ENCODE measurements at regions not wholly inside any gene's neighbourhood (a gene's known extent, or its start where the extent isn't known, plus 50 kb on each side); places are given as distances from the start of the nearest gene placed in this dataset.

GRCh38 chr5:155459889-155460500 is 446.4 kb downstream of the KIF4B start:
- H3K4me3 ChIP-seq (ENCODE audit: low read length in 3 of 3): no peak overlapping the region

GRCh38 chr5:155460501-155460931 is 447.0 kb downstream of the KIF4B start:
- H3K27me3 ChIP-seq (ENCODE audit: control insufficient read depth in 3 of 3, insufficient read depth in 3 of 3, low read length in 3 of 3): no peaks in the 10 kb centered on the region
- H3K4me1 ChIP-seq (ENCODE audit: control insufficient read depth in 3 of 3, insufficient read depth in 3 of 3, low read length in 3 of 3): no peaks in the 10 kb centered on the region
- H3K9me3 ChIP-seq (ENCODE audit: control insufficient read depth in 3 of 3, low read length in 3 of 3): no peaks in the 10 kb centered on the region
- no peak overlapping the region for H3K27ac ChIP-seq (ENCODE audit: low read depth, low read length)
- no peak overlapping the region for H3K9ac ChIP-seq (ENCODE audit: low read depth in 1 of 3, low read length in 3 of 3)
- H3K4me3 ChIP-seq (ENCODE audit: low read length in 3 of 3): no peak overlapping the region
- H3K36me3 ChIP-seq (ENCODE audit: control insufficient read depth in 3 of 3, insufficient read depth in 3 of 3, low read length in 3 of 3): no peaks in the 10 kb centered on the region

More at GRCh38 chr5:155459889-155460500, 446.4 kb downstream of the KIF4B start:
- H3K27me3 ChIP-seq (ENCODE audit: control insufficient read depth in 3 of 3, insufficient read depth in 3 of 3, low read length in 3 of 3): no peaks in the 10 kb centered on the region
- no peaks in the 10 kb centered on the region for H3K36me3 ChIP-seq (ENCODE audit: control insufficient read depth in 3 of 3, insufficient read depth in 3 of 3, low read length in 3 of 3)
- H3K9ac ChIP-seq (ENCODE audit: low read depth in 1 of 3, low read length in 3 of 3): no peak overlapping the region
- no peak overlapping the region for H3K27ac ChIP-seq (ENCODE audit: low read depth, low read length)
- no peaks in the 10 kb centered on the region for H3K9me3 ChIP-seq (ENCODE audit: control insufficient read depth in 3 of 3, low read length in 3 of 3)
- no peaks in the 10 kb centered on the region for H3K4me1 ChIP-seq (ENCODE audit: control insufficient read depth in 3 of 3, insufficient read depth in 3 of 3, low read length in 3 of 3)

- no peak overlapping the region for H3K27ac ChIP-seq (ENCODE audit: low read depth, low read length)
- no peak overlapping the region for H3K9ac ChIP-seq (ENCODE audit: low read depth in 1 of 3, low read length in 3 of 3)
- H3K9me3 ChIP-seq (ENCODE audit: control insufficient read depth in 3 of 3, low read length in 3 of 3): no peaks in the 10 kb centered on the region
- H3K4me3 ChIP-seq (ENCODE audit: low read length in 3 of 3): no peak overlapping the region
- no peaks in the 10 kb centered on the region for H3K4me1 ChIP-seq (ENCODE audit: control insufficient read depth in 3 of 3, insufficient read depth in 3 of 3, low read length in 3 of 3)
- H3K36me3 ChIP-seq (ENCODE audit: control insufficient read depth in 3 of 3, insufficient read depth in 3 of 3, low read length in 3 of 3): no peaks in the 10 kb centered on the region
- H3K27me3 ChIP-seq (ENCODE audit: control insufficient read depth in 3 of 3, insufficient read depth in 3 of 3, low read length in 3 of 3): no peaks in the 10 kb centered on the region
These were observed 447.7 kb downstream of the KIF4B start for GRCh38 chr5:155461304-155461703.

GRCh38 chr5:155466851-155467250 is 453.3 kb downstream of the KIF4B start:
- Histone ChIP-seq H3K27ac (ENCODE audit: low read depth, low read length) (no peak overlapping the region), H3K9me3 (ENCODE audit: control insufficient read depth in 3 of 3, low read length in 3 of 3) (no peaks in the 10 kb centered on the region), H3K9ac (ENCODE audit: low read depth in 1 of 3, low read length in 3 of 3) (no peak overlapping the region), H3K4me3 (ENCODE audit: low read length in 3 of 3) (no peak overlapping the region), H3K36me3 (ENCODE audit: control insufficient read depth in 3 of 3, insufficient read depth in 3 of 3, low read length in 3 of 3) (no peaks in the 10 kb centered on the region), H3K4me1 (ENCODE audit: control insufficient read depth in 3 of 3, insufficient read depth in 3 of 3, low read length in 3 of 3) (no peaks in the 10 kb centered on the region), H3K27me3 (ENCODE audit: control insufficient read depth in 3 of 3, insufficient read depth in 3 of 3, low read length in 3 of 3) (no peaks in the 10 kb centered on the region)

GRCh38 chr5:155471027-155471426 is 457.5 kb downstream of the KIF4B start:
- Histone ChIP-seq H3K36me3 (ENCODE audit: control insufficient read depth in 3 of 3, insufficient read depth in 3 of 3, low read length in 3 of 3) (no peaks in the 10 kb centered on the region), H3K9me3 (ENCODE audit: control insufficient read depth in 3 of 3, low read length in 3 of 3) (peaks cover 0 to under 1% (median 0%) of the 10 kb centered on the region in 3 donors), H3K27ac (ENCODE audit: low read depth, low read length) (no peak overlapping the region), H3K4me1 (ENCODE audit: control insufficient read depth in 3 of 3, insufficient read depth in 3 of 3, low read length in 3 of 3) (no peaks in the 10 kb centered on the region), H3K9ac (ENCODE audit: low read depth in 1 of 3, low read length in 3 of 3) (no peak overlapping the region), H3K4me3 (ENCODE audit: low read length in 3 of 3) (no peak overlapping the region), H3K27me3 (ENCODE audit: control insufficient read depth in 3 of 3, insufficient read depth in 3 of 3, low read length in 3 of 3) (no peaks in the 10 kb centered on the region)

- no peaks in the 10 kb centered on the region for H3K36me3 ChIP-seq (ENCODE audit: control insufficient read depth in 3 of 3, insufficient read depth in 3 of 3, low read length in 3 of 3)
- no peaks in the 10 kb centered on the region for H3K4me1 ChIP-seq (ENCODE audit: control insufficient read depth in 3 of 3, insufficient read depth in 3 of 3, low read length in 3 of 3)
- H3K27me3 ChIP-seq (ENCODE audit: control insufficient read depth in 3 of 3, insufficient read depth in 3 of 3, low read length in 3 of 3): no peaks in the 10 kb centered on the region
- no peak overlapping the region for H3K4me3 ChIP-seq (ENCODE audit: low read length in 3 of 3)
- H3K27ac ChIP-seq (ENCODE audit: low read depth, low read length): no peak overlapping the region
- H3K9ac ChIP-seq (ENCODE audit: low read depth in 1 of 3, low read length in 3 of 3): no peak overlapping the region
- H3K9me3 ChIP-seq (ENCODE audit: control insufficient read depth in 3 of 3, low read length in 3 of 3): peaks cover 0 to 3% (median 0%) of the 10 kb centered on the region in 3 donors
These were observed 459.2 kb downstream of the KIF4B start for GRCh38 chr5:155472780-155473179.

GRCh38 chr5:155475318-155475717 is 461.8 kb downstream of the KIF4B start:
- H3K9ac ChIP-seq (ENCODE audit: low read depth in 1 of 3, low read length in 3 of 3): no peak overlapping the region
- no peak overlapping the region for H3K27ac ChIP-seq (ENCODE audit: low read depth, low read length)
- H3K9me3 ChIP-seq (ENCODE audit: control insufficient read depth in 3 of 3, low read length in 3 of 3): peaks cover 0 to 3% (median 0%) of the 10 kb centered on the region in 3 donors
- H3K4me3 ChIP-seq (ENCODE audit: low read length in 3 of 3): no peak overlapping the region
- no peaks in the 10 kb centered on the region for H3K27me3 ChIP-seq (ENCODE audit: control insufficient read depth in 3 of 3, insufficient read depth in 3 of 3, low read length in 3 of 3)
- H3K36me3 ChIP-seq (ENCODE audit: control insufficient read depth in 3 of 3, insufficient read depth in 3 of 3, low read length in 3 of 3): no peaks in the 10 kb centered on the region
- no peaks in the 10 kb centered on the region for H3K4me1 ChIP-seq (ENCODE audit: control insufficient read depth in 3 of 3, insufficient read depth in 3 of 3, low read length in 3 of 3)

- Histone ChIP-seq H3K27me3 (ENCODE audit: control insufficient read depth in 3 of 3, insufficient read depth in 3 of 3, low read length in 3 of 3) (no peaks in the 10 kb centered on the region), H3K27ac (ENCODE audit: low read depth, low read length) (no peak overlapping the region), H3K9me3 (ENCODE audit: control insufficient read depth in 3 of 3, low read length in 3 of 3) (peaks cover 0 to 3% (median 0%) of the 10 kb centered on the region in 3 donors), H3K4me3 (ENCODE audit: low read length in 3 of 3) (no peak overlapping the region), H3K36me3 (ENCODE audit: control insufficient read depth in 3 of 3, insufficient read depth in 3 of 3, low read length in 3 of 3) (no peaks in the 10 kb centered on the region), H3K9ac (ENCODE audit: low read depth in 1 of 3, low read length in 3 of 3) (no peak overlapping the region), H3K4me1 (ENCODE audit: control insufficient read depth in 3 of 3, insufficient read depth in 3 of 3, low read length in 3 of 3) (no peaks in the 10 kb centered on the region)
These were observed 467.2 kb downstream of the KIF4B start for GRCh38 chr5:155480731-155481131.

GRCh38 chr5:155481182-155481581 is 467.6 kb downstream of the KIF4B start:
- Histone ChIP-seq H3K4me3 (ENCODE audit: low read length in 3 of 3) (no peak overlapping the region), H3K4me1 (ENCODE audit: control insufficient read depth in 3 of 3, insufficient read depth in 3 of 3, low read length in 3 of 3) (no peaks in the 10 kb centered on the region), H3K36me3 (ENCODE audit: control insufficient read depth in 3 of 3, insufficient read depth in 3 of 3, low read length in 3 of 3) (no peaks in the 10 kb centered on the region), H3K27me3 (ENCODE audit: control insufficient read depth in 3 of 3, insufficient read depth in 3 of 3, low read length in 3 of 3) (no peaks in the 10 kb centered on the region), H3K9ac (ENCODE audit: low read depth in 1 of 3, low read length in 3 of 3) (no peak overlapping the region), H3K9me3 (ENCODE audit: control insufficient read depth in 3 of 3, low read length in 3 of 3) (peaks cover 0 to under 1% (median 0%) of the 10 kb centered on the region in 3 donors), H3K27ac (ENCODE audit: low read depth, low read length) (no peak overlapping the region)

GRCh38 chr5:155482428-155482827 is 468.9 kb downstream of the KIF4B start:
- H3K4me3 ChIP-seq (ENCODE audit: low read length in 3 of 3): no peak overlapping the region
- H3K27ac ChIP-seq (ENCODE audit: low read depth, low read length): no peak overlapping the region
- H3K27me3 ChIP-seq (ENCODE audit: control insufficient read depth in 3 of 3, insufficient read depth in 3 of 3, low read length in 3 of 3): no peaks in the 10 kb centered on the region
- H3K36me3 ChIP-seq (ENCODE audit: control insufficient read depth in 3 of 3, insufficient read depth in 3 of 3, low read length in 3 of 3): no peaks in the 10 kb centered on the region
- H3K9me3 ChIP-seq (ENCODE audit: control insufficient read depth in 3 of 3, low read length in 3 of 3): no peaks in the 10 kb centered on the region
- no peak overlapping the region for H3K9ac ChIP-seq (ENCODE audit: low read depth in 1 of 3, low read length in 3 of 3)
- H3K4me1 ChIP-seq (ENCODE audit: control insufficient read depth in 3 of 3, insufficient read depth in 3 of 3, low read length in 3 of 3): no peaks in the 10 kb centered on the region

Measured in skeletal muscle tissue (tissue), 3 donors.